LNCaP clone FGC (cell line): ENCODE measurements at regions not wholly inside any gene's neighbourhood (a gene's known extent, or its start where the extent isn't known, plus 50 kb on each side); places are given as distances from the start of the nearest gene placed in this dataset.

Source experiments
- DNase-seq: peaks from one replicate; pipeline ENCODE4 v3.0.0-alpha.2; 2011; ENCODE audit warnings: low read depth
- H3K4me3 ChIP-seq: 2 replicates; pipeline ENCODE4 v1.5.1; 2011; ENCODE audit warnings: mild to moderate bottlenecking, low read depth, low read length, control low read depth
- CTCF ChIP-seq: IDR thresholded peaks from 2 replicates; pipeline ENCODE4 v1.5.1; 2012; ENCODE audit warnings: mild to moderate bottlenecking; ENCODE audit not compliant: control insufficient read depth, insufficient read depth; ENCODE audit errors: extremely low read depth

DNA sequence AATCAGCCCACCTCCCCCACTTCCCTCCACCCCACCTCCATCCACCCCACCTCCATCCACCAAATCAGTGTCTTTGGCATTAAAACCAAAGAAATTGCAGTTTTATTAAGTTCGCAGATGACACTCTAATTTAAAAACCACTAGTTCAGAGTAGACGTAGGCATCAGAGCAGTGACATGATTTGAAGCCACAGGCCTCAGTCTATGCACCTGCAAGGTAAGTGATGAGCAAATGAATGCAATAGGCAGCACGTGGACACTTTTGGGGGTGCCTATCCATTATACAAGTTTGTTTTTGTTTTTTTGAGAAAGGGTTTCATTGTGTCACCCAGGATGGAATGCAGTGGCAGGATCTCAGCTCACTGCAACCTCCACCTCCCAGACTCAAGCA lies 88.0 kb upstream of the TRIM2 start:
- H3K4me3 ChIP-seq = no peak overlapping the region
- no peak for TF ChIP-seq CTCF
- no peak for DNase-seq

DNA sequence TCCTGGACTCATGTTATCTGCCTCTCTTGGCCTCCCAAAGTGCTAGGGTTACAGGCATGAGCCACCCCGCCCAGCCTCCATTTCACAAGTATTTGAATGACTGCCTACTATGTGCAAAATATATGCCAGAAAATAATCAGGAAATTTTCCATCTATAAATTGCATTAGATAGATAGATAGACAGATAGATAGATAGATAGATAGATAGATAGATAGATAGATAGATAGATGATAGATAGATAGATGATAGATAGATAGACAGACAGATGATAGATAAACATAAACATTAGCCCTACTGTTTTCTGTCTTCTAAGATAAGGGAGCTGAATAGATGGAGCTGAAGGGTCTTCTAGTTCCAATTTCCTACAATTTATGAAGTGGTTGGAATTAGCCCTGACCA lies 87.4 kb upstream of the TRIM2 start:
- DNase-seq = no peak
- TF ChIP-seq CTCF = no peak
- no peak overlapping the region for H3K4me3 ChIP-seq

DNA sequence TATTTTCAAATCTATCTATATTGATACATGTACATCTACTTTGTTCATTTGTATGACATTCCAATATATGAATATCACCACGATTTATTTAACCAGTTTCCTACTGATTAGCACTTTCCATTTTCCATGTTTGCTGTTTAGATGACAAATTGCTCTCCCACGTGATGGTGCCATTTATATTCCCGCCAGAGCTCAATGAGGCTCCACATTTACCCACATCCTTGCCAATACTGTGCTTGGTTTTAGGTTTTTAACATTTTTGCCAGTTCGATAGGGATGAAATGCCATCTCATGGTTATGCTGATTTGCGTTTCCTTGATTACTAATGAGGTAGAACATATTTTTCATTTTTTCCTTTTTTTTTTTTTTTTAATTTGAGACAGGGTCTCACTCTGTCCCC lies 86.7 kb upstream of the TRIM2 start:
- no peak for DNase-seq
- no peak overlapping the region for H3K4me3 ChIP-seq
- no peak for TF ChIP-seq CTCF

DNA sequence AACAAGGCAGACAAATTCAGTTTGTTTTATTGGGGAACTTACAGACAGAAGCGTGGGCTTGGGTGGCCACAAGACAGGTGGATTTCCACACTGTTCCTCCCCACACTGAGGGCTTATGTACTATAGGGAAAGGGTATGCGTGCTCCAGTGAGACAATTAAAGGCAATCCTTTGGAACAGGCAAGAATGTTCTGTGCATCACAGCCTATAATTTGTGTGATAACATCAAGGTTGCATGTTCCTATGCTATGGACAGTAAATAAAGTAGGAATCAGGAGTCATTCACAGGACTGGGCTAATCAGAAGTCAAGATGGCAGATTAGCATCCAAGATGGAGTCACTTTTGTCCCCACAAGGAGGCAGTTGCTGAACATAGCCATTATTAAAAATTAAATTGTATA lies 84.6 kb upstream of the TRIM2 start:
- H3K4me3 ChIP-seq = no peak overlapping the region
- DNase-seq = no peak
- TF ChIP-seq CTCF = no peak

GRCh38 chr4:153120235-153120634 lies 84.0 kb upstream of the TRIM2 start:
- no peak for TF ChIP-seq CTCF
- DNase-seq = no peak
- no peak overlapping the region for H3K4me3 ChIP-seq

DNA sequence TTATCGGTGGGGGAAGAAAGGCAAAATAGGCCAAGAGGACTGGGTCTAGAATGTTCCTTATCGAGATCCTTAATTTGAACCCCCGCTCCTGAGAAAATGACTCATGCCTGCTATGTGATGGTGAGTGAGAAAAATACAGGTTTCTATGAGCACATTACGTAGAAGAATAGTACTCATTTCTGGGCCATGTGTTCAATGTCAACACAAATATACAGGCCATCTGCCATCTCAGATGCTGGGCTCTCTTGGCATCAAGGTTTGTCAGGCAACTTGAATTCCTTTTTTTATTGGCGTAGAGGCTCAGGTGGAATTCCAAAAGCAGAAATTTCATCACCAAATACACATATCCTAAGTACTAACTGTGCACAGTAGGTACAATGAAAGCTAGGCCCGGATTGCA lies 81.4 kb upstream of the TRIM2 start:
- DNase-seq = no peak
- H3K4me3 ChIP-seq = no peak overlapping the region
- TF ChIP-seq CTCF = no peak

GRCh38 chr4:153126137-153126536 lies 78.1 kb upstream of the TRIM2 start:
- DNase-seq = no peak
- no peak overlapping the region for H3K4me3 ChIP-seq
- TF ChIP-seq CTCF = no peak
